Stimulated activated CD8-positive, alpha-beta memory T cell treated with anti-CD3 and anti-CD28 coated beads, Interleukin-12 subunit alpha, Interleukin-12 subunit beta, amount 100 ng/mL, for 4 hours (primary cell): ENCODE measurements at regions not wholly inside any gene's neighbourhood (a gene's known extent, or its start where the extent isn't known, plus 50 kb on each side); places are given as distances from the start of the nearest gene placed in this dataset.
"Not testable (repeated sequence)": the region's sequence is repeated elsewhere in the genome, so short reads cannot be mapped to it uniquely, and the experiment has no call there.

Experiments
- DNase-seq: peaks from one replicate; pipeline ENCODE4 v3.0.0-alpha.2; 2020; ENCODE audit warnings: low read depth

GRCh38 chr9:135273008-135273407 is 185.5 kb downstream of the OLFM1 start:
- DNase-seq = no peak

GRCh38 chr9:135275163-135275562 is 187.7 kb downstream of the OLFM1 start:
- DNase-seq = no peak

DNA sequence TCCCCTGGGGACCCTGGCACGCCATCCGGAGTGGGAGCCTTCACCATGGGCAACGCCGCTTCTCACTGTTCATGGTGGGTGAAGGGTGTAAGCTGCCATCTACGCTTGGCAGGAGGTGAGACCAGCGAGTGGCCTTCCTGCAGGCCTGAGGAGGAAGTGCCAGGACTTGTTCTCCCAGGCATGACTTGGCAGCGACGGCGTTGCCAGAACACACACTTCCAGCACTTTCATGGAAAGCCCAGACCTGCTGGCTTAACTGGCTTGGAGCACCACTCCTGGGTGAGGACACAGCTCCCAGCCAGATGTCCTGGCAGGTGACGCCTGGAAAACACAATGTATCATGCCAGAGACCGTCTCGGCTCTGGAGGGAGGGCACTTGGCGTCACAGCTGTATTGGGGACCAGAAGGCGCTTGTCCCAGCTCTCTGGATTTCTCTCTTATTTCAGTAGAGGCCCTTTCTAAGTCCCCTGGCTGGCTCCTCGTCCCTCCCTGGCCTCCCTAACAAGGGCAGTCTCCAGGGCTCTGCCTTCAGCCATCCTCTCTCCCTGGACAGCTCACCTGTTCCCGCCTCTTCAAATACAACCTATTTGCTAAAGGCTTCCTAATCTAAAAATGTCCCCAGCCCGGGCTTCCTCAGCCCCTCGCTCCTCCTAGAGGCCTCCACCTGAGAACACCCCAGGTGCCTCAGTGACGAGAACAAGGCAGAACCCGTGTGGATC is 188.3 kb downstream of the OLFM1 start:
- DNase-seq = no peak

DNA sequence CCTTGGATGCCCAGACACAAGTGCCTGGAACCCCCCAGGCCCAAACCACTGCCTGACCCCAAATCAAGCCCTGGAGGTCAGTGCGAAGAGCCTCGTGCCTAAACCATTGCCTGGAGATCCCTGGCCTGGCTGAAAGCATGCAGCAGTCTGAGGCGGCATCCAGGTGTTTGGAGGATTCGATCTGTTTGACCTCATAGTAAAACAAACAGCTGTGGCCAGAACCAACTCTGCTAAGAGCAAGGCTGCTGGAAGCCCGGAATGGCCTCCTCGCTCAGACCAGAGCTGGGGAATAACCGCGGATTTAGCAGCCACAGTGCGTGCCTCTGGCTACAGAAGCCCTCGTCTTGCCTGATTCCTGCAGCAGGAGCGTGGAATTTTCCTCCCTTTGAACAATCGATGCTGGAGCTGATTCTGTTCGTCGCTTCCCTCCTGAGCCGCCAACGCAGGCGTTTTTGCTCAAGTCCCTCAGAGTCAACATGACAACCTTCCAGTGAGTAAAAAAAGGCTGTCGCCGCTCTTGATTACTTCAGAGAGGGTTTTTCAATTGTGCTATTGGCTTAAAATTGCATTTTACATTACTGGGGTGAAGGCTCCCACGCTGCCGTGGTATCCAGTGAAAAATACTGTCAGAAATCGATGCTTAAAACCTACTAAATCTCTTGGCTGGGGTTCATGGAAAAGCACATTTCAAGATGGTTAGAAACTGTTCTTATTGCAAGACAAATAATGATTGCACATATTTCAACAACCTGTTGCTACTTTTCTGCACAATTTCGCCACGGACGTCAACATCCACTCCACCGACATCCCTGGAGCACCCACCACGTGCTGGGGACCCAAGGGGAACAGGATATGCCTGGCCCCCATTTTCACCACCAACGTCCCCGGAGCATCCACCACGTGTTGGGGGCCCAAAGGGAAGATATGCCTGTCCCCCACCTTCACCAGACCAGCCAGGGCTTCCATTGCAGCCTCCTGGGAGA is 190.0 kb downstream of the OLFM1 start:
- no peak for DNase-seq

DNA sequence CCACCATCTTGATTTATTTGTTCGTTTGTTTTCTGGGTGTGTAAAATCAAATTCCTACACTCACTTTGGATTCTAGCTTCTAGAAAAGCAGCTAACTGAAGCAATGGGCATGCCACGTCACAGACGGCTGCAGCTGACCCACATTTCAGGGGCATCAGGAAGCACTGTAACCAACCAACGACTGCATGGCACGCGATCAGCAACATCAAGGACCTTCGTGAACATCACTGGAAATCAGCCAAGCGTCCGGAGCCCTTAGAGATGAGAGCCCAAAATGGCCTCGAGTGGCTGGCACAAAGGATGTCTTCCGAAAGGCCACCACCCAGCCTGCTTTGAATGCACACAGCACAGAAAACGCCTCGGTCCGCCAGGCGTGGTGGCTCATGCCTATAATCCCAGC is 191.1 kb downstream of the OLFM1 start:
- DNase-seq = no peak

DNA sequence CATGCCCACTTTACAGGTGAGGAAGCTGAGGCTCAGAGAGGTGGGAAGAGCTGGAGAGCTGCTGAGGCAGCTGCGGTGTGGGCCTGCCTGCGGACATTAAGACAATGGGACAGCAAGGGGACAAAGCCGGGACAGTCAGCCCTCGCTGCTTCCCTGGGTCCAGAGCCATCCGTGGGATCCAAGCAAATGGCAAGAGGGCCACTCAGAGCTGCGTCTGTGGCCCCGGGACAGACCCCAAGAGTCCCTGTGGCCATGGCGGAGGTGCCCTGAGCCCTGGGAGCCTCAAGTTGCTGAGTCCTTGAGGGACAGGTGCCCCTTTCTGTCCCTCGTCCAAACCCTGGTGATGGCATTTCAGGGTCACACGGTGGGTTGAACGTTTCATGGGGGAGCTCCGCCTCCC is 191.9 kb downstream of the OLFM1 start:
- DNase-seq = no peak

- no peak for DNase-seq
Measured at GRCh38 chr9:135279834-135280393, 192.4 kb downstream of the OLFM1 start.

GRCh38 chr9:135280666-135281065 is 193.2 kb downstream of the OLFM1 start:
- no peak for DNase-seq

GRCh38 chr9:135281151-135281550 is 193.7 kb downstream of the OLFM1 start:
- DNase-seq = no peak

- no peak for DNase-seq
Measured at GRCh38 chr9:135281791-135282737, 194.6 kb downstream of the OLFM1 start.

DNA sequence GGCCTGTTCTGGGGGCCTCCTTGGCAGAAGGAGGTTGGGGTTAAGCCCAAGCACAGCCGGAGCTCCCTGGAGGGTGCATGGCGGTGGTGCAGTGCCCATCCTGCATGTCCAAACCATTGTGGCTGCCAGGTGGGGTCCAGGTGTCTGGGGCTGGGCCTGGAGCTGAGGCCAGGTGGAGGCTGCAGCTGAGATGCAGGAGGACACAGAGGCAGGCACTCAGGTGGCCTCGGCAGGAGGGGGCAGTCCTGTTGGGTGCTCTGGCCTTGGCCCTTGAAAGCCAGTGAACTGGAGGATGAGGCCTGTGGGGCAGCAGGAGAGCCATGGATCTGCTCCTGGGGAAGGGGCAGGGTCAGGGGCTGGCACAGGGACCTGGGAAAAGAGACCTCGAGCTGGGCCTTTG is 195.3 kb downstream of the OLFM1 start:
- DNase-seq = no peak

DNA sequence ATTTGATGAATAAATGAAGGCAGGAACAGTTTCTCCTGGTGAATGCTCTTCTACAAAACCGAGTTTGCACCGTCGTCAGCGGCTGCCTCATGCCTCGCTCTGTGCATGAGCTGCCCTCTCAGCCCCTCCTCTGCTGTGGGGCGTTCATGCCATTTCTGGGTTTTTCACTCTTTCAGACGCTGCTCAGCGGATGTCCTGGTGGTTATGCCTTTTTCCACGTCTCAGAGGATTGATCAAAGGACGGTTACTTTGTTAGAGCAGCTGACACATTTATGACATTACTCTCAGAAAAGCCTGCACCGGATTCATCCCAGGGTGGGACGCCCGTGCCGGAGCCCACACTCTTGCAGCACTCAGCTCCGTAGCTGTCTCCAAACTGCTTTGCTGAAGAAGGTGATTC is 195.9 kb upstream of the PPP1R26 start:
- no peak for DNase-seq

- no peak for DNase-seq
Measured at GRCh38 chr9:135284386-135285134, 195.0 kb upstream of the PPP1R26 start.

- not testable (repeated sequence) for DNase-seq
Measured at GRCh38 chr9:135286187-135286925, 193.2 kb upstream of the PPP1R26 start.

GRCh38 chr9:135286961-135287360 is 192.6 kb upstream of the PPP1R26 start:
- DNase-seq = no peak

- DNase-seq = no peak
Measured at GRCh38 chr9:135287627-135288026, 192.0 kb upstream of the PPP1R26 start.

DNA sequence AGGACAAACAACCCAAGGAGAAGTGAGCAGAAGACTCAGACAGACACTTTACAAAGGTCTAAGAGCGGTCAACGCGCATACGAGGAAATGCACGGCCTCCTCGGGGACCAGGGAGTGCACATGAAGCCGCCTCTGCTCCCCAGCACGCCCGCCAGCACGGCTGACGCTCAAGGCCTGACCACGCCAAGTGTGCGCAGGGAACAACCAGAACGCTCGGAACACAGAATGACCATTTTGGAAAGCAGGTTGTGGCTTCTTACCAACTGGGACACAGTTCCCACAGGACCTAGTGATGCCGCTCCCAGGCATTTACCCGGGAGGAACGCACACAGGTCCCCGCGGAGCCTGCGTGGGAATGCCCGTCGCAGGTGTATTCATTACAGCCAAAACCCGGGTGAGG is 191.5 kb upstream of the PPP1R26 start:
- no peak for DNase-seq

DNA sequence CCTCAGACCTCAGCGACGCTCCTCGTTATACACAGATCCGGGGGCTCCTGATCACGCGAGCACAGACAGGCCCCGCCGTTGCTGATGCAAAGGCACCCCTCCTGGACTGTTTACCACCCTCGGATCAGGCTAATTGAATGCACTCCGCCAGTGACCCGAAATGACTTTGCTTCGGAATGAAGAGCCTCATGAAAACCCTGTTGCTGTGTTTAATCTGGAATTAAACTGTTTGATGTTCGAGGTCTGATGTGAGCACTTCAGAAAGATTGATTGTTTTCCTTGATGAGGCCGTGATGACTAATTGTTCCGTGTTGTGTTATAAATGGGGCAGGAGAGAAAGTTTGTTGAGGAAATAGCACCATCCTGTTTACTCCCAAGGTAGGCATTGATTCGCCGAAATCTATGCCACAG is 190.5 kb upstream of the PPP1R26 start:
- no peak for DNase-seq

- DNase-seq = no peak
Measured at GRCh38 chr9:135290086-135290485, 189.5 kb upstream of the PPP1R26 start.

GRCh38 chr9:135290566-135290965 is 189.0 kb upstream of the PPP1R26 start:
- no peak for DNase-seq
